Pons (tissue), 1 donor: ENCODE measurements at regions not wholly inside any gene's neighbourhood (a gene's known extent, or its start where the extent isn't known, plus 50 kb on each side); places are given as distances from the start of the nearest gene placed in this dataset.

Source experiments
- DNase-seq: peaks from one replicate; pipeline ENCODE4 v3.0.0-alpha.2; 2016; ENCODE audit warnings: low spot score

- DNase-seq = no peak
Measured at GRCh38 chr3:127396473-127396872, 108.6 kb upstream of the PRR20G start.

- DNase-seq = no peak
Measured at GRCh38 chr3:127395663-127396355, 108.0 kb upstream of the PRR20G start.

GRCh38 chr3:127394984-127395662 is 107.3 kb upstream of the PRR20G start:
- DNase-seq = no peak

GRCh38 chr3:127394031-127394430 is 106.2 kb upstream of the PRR20G start:
- DNase-seq = no peak

- DNase-seq = no peak
Measured at GRCh38 chr3:127393131-127393820, 105.4 kb upstream of the PRR20G start.

- no peak for DNase-seq
Measured at GRCh38 chr3:127392156-127392490, 104.3 kb upstream of the PRR20G start.

- no peak for DNase-seq
Measured at GRCh38 chr3:127391436-127392155, 103.8 kb upstream of the PRR20G start.

GRCh38 chr3:127390365-127391025 is 102.6 kb upstream of the PRR20G start:
- DNase-seq = no peak

GRCh38 chr3:127389913-127390312 is 102.1 kb upstream of the PRR20G start:
- DNase-seq = no peak

- DNase-seq = no peak
Measured at GRCh38 chr3:127389420-127389819, 101.6 kb upstream of the PRR20G start.

- no peak for DNase-seq
Measured at GRCh38 chr3:127388427-127388826, 100.6 kb upstream of the PRR20G start.

GRCh38 chr3:127387556-127388153 is 99.8 kb upstream of the PRR20G start:
- no peak for DNase-seq

GRCh38 chr3:127387119-127387518 is 99.3 kb upstream of the PRR20G start:
- DNase-seq = no peak

- no peak for DNase-seq
Measured at GRCh38 chr3:127386490-127386889, 98.6 kb upstream of the PRR20G start.

- DNase-seq = no peak
Measured at GRCh38 chr3:127385540-127385870, 97.7 kb upstream of the PRR20G start.

- no peak for DNase-seq
Measured at GRCh38 chr3:127384717-127385539, 97.1 kb upstream of the PRR20G start.

GRCh38 chr3:127383656-127384179 is 95.9 kb upstream of the PRR20G start:
- DNase-seq = no peak

GRCh38 chr3:127377801-127378655 is 90.2 kb upstream of the PRR20G start:
- no peak for DNase-seq

GRCh38 chr3:127375151-127375930 is 87.5 kb upstream of the PRR20G start:
- no peak for DNase-seq
